ENCODE measurements at regions not wholly inside any gene's neighbourhood (a gene's known extent, or its start where the extent isn't known, plus 50 kb on each side); places are given as distances from the start of the nearest gene placed in this dataset.

- no peak for TF ChIP-seq NFIC (IDR thresholded peaks at IDR 0.05)
- no peak for TF ChIP-seq POLR2AphosphoS5 (IDR thresholded peaks at IDR 0.05; ENCODE audit: control insufficient read depth, insufficient read depth, low read depth, low read length)
- peak in 1 of 3 experiments; percentile 18; a peak in 2 of 6 replicates for TF ChIP-seq CTCF (IDR thresholded peaks at IDR 0.05 in 2 of 3, conservative IDR thresholded peaks at IDR 0.05 in 1 of 3; ENCODE audit: insufficient read depth in 2 of 3, low read depth in 1 of 3, low read length in 3 of 3)
- no peak for TF ChIP-seq ZNF174 (CRISPR knock-in tag; IDR thresholded peaks at IDR 0.05)
- TF ChIP-seq CEBPB (tag; IDR thresholded peaks at IDR 0.05) = no peak
- no peak for TF ChIP-seq EZH2 (IDR thresholded peaks at IDR 0.05; ENCODE audit: borderline replicate concordance, low read depth, low read length)
- TF ChIP-seq RFX5 (IDR thresholded peaks at IDR 0.05; ENCODE audit: low read depth, low read length) = no peak
These were observed 78.3 kb upstream of the HCN1 start for GRCh38 chr5:45774528-45774927.
